H1 (cell line): ENCODE measurements at regions not wholly inside any gene's neighbourhood (a gene's known extent, or its start where the extent isn't known, plus 50 kb on each side); places are given as distances from the start of the nearest gene placed in this dataset.

Experiments used
- CTCF ChIA-PET: fragments of 300-600 bp; sonication (Branson Sonifier 250); formaldehyde crosslinking; loops from one replicate; lab custom pipeline; 2021; ENCODE audit not compliant: partially characterized antibody; lab: Charles Lee
- POLR2A ChIA-PET: fragments of 300-600 bp; sonication (Branson Sonifier 250); formaldehyde crosslinking; loops from one replicate; lab custom pipeline; 2021; ENCODE audit warnings: inconsistent platforms; ENCODE audit not compliant: partially characterized antibody; lab: Charles Lee
- DNase-seq, 2 experiments: peaks; one replicate each; pipeline versions ENCODE4 v3.0.0 to v3.0.0-alpha.2; 2010 to 2022; ENCODE audit warnings: low spot score in 2 of 2, low read depth in 1 of 2, mixed read lengths in 1 of 2
- FAIRE-seq: peaks from 2 replicates; lab custom pipeline; 2011; peaks lifted over from hg19 to GRCh38; lab: Jason Lieb, UNC
- H2AFZ ChIP-seq: 2 replicates; pipeline ENCODE4 v1.8.1; 2012; ENCODE audit warnings: low read length, inconsistent platforms
- H2AK5ac ChIP-seq: 2 replicates; pipeline ENCODE4 v1.6.1; 2013; ENCODE audit warnings: low read depth, low read length
- H2BK120ac ChIP-seq: replicated peaks from 2 replicates; pipeline ENCODE3; 2013; ENCODE audit warnings: low read depth, low read length, inconsistent platforms
- H2BK12ac ChIP-seq: 2 replicates; pipeline ENCODE4 v1.6.1; 2013; ENCODE audit warnings: low read depth, low read length
- H2BK15ac ChIP-seq: 2 replicates; pipeline ENCODE4 v1.6.1; 2013; ENCODE audit warnings: low read length
- H2BK20ac ChIP-seq: 2 replicates; pipeline ENCODE4 v1.6.1; 2013; ENCODE audit warnings: low read length
- H2BK5ac ChIP-seq: 2 replicates; pipeline ENCODE4 v1.6.1; 2013; ENCODE audit warnings: low read depth, low read length
- H3K14ac ChIP-seq: 2 replicates; pipeline ENCODE4 v1.6.1; 2013; ENCODE audit warnings: inconsistent platforms; ENCODE audit not compliant: insufficient read length
- H3K18ac ChIP-seq: 2 replicates; pipeline ENCODE4 v1.6.1; 2013; ENCODE audit warnings: low read length; ENCODE audit errors: extremely low read depth
- H3K23ac ChIP-seq: 2 replicates; pipeline ENCODE4 v1.6.1; 2013; ENCODE audit warnings: inconsistent platforms; ENCODE audit not compliant: insufficient read length
- H3K23me2 ChIP-seq: 2 replicates; pipeline ENCODE4 v1.6.1; 2013; ENCODE audit warnings: low read depth, low read length
- H3K27ac ChIP-seq: 2 replicates; pipeline ENCODE4 v1.6.1; 2011; ENCODE audit warnings: low read depth, low read length, inconsistent platforms
- H3K27me3 ChIP-seq, 4 experiments: replicated peaks in 1 of 4; 1 replicate in 1 of 4; 2 replicates in 3 of 4; pipeline versions ENCODE4 v1.6.1 to v1.8.1; 2011 to 2013; ENCODE audit warnings: low read length in 3 of 4, mild to moderate bottlenecking in 3 of 4, inconsistent platforms in 2 of 4, mixed read lengths in 2 of 4, moderate library complexity in 1 of 4; ENCODE audit not compliant: control insufficient read depth in 3 of 4, insufficient read depth in 3 of 4; ENCODE audit errors: extremely low read depth in 1 of 4
- H3K36me3 ChIP-seq, 4 experiments: 2 replicates each; pipeline versions ENCODE4 v1.6.1 to v1.8.1; 2011 to 2013; ENCODE audit warnings: mild to moderate bottlenecking in 4 of 4, low read length in 3 of 4, moderate library complexity in 2 of 4, control low read depth in 1 of 4, inconsistent platforms in 1 of 4; ENCODE audit not compliant: insufficient read depth in 4 of 4, control insufficient read depth in 2 of 4
- H3K4ac ChIP-seq: replicated peaks from 2 replicates; pipeline ENCODE3; 2013; ENCODE audit warnings: low read length, low read depth, mixed read lengths, inconsistent platforms; ENCODE audit not compliant: insufficient read length
- H3K4me1 ChIP-seq, 4 experiments: replicated peaks in 1 of 4; 1 replicate in 1 of 4; 2 replicates in 3 of 4; pipeline versions ENCODE4 v1.6.1 to v1.8.1; 2011 to 2013; ENCODE audit warnings: low read length in 3 of 4, inconsistent platforms in 2 of 4, mixed read lengths in 1 of 4; ENCODE audit not compliant: insufficient read depth in 4 of 4, control insufficient read depth in 3 of 4
- H3K4me2 ChIP-seq, 2 experiments: 2 replicates each; pipeline versions ENCODE4 v1.6.1 to v1.8.1; 2011 to 2013; ENCODE audit warnings: low read depth in 2 of 2, low read length in 2 of 2, control low read depth in 1 of 2, inconsistent platforms in 1 of 2, mild to moderate bottlenecking in 1 of 2; ENCODE audit not compliant: insufficient read depth in 1 of 2
- H3K4me3 ChIP-seq, 4 experiments: fragments of 200-600, 300-600 bp in 1 of 4; sonication (generic), shearing (Covaris generic), sonication (Bioruptor Twin) in 1 of 4; 2 replicates each; pipeline versions ENCODE4 v1.5.1 to v1.8.1; 2011 to 2016; ENCODE audit warnings: low read length in 4 of 4, low read depth in 3 of 4, control low read depth in 2 of 4, inconsistent platforms in 2 of 4, mild to moderate bottlenecking in 2 of 4, mixed read lengths in 1 of 4, moderate library complexity in 1 of 4; ENCODE audit not compliant: insufficient read depth in 2 of 4; ENCODE audit errors: extremely low read depth in 1 of 4
- H3K56ac ChIP-seq: replicated peaks from 2 replicates; pipeline ENCODE3; 2013; ENCODE audit warnings: low read depth, mild to moderate bottlenecking, mixed read lengths, low read length, inconsistent platforms; ENCODE audit not compliant: insufficient read length
- H3K79me1 ChIP-seq: 2 replicates; pipeline ENCODE4 v1.6.1; 2013; ENCODE audit warnings: low read depth, low read length, control low read depth
- H3K79me2 ChIP-seq, 2 experiments: 2 replicates each; pipeline versions ENCODE4 v1.6.1 to v1.8.1; 2012 to 2013; ENCODE audit warnings: low read length in 2 of 2, mild to moderate bottlenecking in 2 of 2, inconsistent platforms in 1 of 2; ENCODE audit not compliant: insufficient read depth in 2 of 2, control insufficient read depth in 1 of 2
- H3K9ac ChIP-seq, 4 experiments: replicated peaks in 1 of 4; 1 replicate in 1 of 4; 2 replicates in 3 of 4; pipeline versions ENCODE4 v1.6.1 to v1.8.1; 2011 to 2013; ENCODE audit warnings: low read depth in 3 of 4, low read length in 3 of 4, control low read depth in 2 of 4, mild to moderate bottlenecking in 2 of 4, moderate library complexity in 2 of 4, inconsistent platforms in 1 of 4; ENCODE audit errors: extremely low read depth in 1 of 4
- H3K9me3 ChIP-seq, 2 experiments: 2 replicates each; pipeline versions ENCODE4 v1.6.1 to v1.8.1; 2012 to 2013; ENCODE audit warnings: mild to moderate bottlenecking in 2 of 2, moderate library complexity in 2 of 2, control low read depth in 1 of 2, inconsistent platforms in 1 of 2, low read depth in 1 of 2, low read length in 1 of 2, mixed read lengths in 1 of 2; ENCODE audit not compliant: insufficient read depth in 2 of 2
- H4K20me1 ChIP-seq, 2 experiments: replicated peaks in 1 of 2; 2 replicates each; pipeline versions ENCODE3 to v1.8.1; 2011 to 2013; ENCODE audit warnings: inconsistent platforms in 2 of 2, low read length in 2 of 2, mild to moderate bottlenecking in 1 of 2; ENCODE audit not compliant: insufficient read depth in 2 of 2, control insufficient read depth in 1 of 2
- H4K5ac ChIP-seq: 2 replicates; pipeline ENCODE4 v1.6.1; 2013; ENCODE audit warnings: low read length, low read depth, mixed read lengths, inconsistent platforms; ENCODE audit not compliant: insufficient read length
- H4K8ac ChIP-seq: 2 replicates; pipeline ENCODE4 v1.8.0; 2013; ENCODE audit warnings: mild to moderate bottlenecking, moderate library complexity, low read length, inconsistent platforms; ENCODE audit not compliant: insufficient read depth; ENCODE audit errors: extremely low read depth
- H4K91ac ChIP-seq: replicated peaks from 2 replicates; pipeline ENCODE3; 2013; ENCODE audit warnings: low read length, mixed read lengths, inconsistent platforms; ENCODE audit not compliant: insufficient read length
- ATF3 ChIP-seq: IDR thresholded peaks from 2 replicates; pipeline ENCODE4 v1.6.1; 2011; ENCODE audit warnings: low read depth, mild to moderate bottlenecking, low read length; ENCODE audit not compliant: insufficient read depth
- CREB1 ChIP-seq: IDR thresholded peaks from 2 replicates; pipeline ENCODE4 v1.6.1; 2012; ENCODE audit warnings: inconsistent platforms
- KDM1A ChIP-seq: fragments of 200-600, 300-600 bp; sonication (generic); IDR thresholded peaks from 2 replicates; pipeline ENCODE4 v1.7.1; 2016; ENCODE audit warnings: mild to moderate bottlenecking, low read length, borderline replicate concordance
- KDM5A ChIP-seq: fragments of 200-600 bp; IDR thresholded peaks from 2 replicates; pipeline ENCODE4 v1.7.1; 2012; ENCODE audit warnings: mild to moderate bottlenecking, low read length, inconsistent platforms, mixed read lengths
- NANOG ChIP-seq: IDR thresholded peaks from 2 replicates; pipeline ENCODE4 v1.6.1; 2011; ENCODE audit warnings: low read length, low read depth, mild to moderate bottlenecking, inconsistent platforms; ENCODE audit not compliant: insufficient read depth, poor library complexity, severe bottlenecking
- RAD21 ChIP-seq, 2 experiments: IDR thresholded peaks in 1 of 2; conservative IDR thresholded peaks in 1 of 2; 2 replicates each; pipeline ENCODE4 v1.6.1; 2011; ENCODE audit warnings: low read depth in 2 of 2, low read length in 2 of 2, improper control_type of control experiment in 1 of 2, inconsistent platforms in 1 of 2, mild to moderate bottlenecking in 1 of 2, moderate library complexity in 1 of 2
- SAP30 ChIP-seq: fragments of 300-600 bp; sonication (generic); IDR thresholded peaks from 2 replicates; pipeline ENCODE4 v1.7.1; 2012; ENCODE audit warnings: low read length, moderate library complexity, mild to moderate bottlenecking, inconsistent platforms; ENCODE audit not compliant: insufficient read depth, insufficient replicate concordance
- TCF12 ChIP-seq: IDR thresholded peaks from 2 replicates; pipeline ENCODE4 v1.6.1; 2011; ENCODE audit warnings: low read depth, mild to moderate bottlenecking, low read length
- WGBS, 2 experiments: shearing (Covaris generic) in 1 of 2; methylation state at CpG; one replicate each; pipeline versions ENCODE4 v1.1.6 to v1.1.7; 2013 to 2015; ENCODE audit warnings: low lambda C conversion rate in 2 of 2, mixed read lengths in 2 of 2, inconsistent platforms in 1 of 2, low coverage in 1 of 2, missing lambda C conversion rate in 1 of 2; ENCODE audit not compliant: insufficient replicate concordance in 2 of 2, insufficient coverage in 1 of 2, insufficient read length in 1 of 2; ENCODE audit errors: extremely low coverage in 1 of 2, missing lambda C conversion rate in 1 of 2; 5-methylcytosine and 5-hydroxymethylcytosine counted together

DNA sequence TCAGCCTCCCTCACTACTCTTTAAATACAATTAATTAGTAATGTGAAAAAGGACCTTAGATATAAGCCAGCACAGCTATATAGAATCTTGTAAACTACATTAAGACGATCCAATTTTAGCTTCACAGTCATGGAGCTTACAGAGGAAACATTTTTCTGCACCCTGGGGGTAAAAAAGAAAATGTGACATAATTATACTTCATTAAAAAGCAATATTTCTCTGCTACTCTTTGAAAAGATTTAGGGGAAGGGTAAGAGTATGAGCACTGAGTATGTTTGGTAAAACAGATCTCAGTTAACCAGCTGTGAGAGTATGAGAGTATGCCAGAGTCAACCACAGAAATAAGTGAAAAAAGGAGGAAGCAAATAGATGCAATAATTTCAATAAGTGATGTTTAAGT, 1415.9 kb downstream of the PLA2G4A start:
- no peak overlapping the region for H3K18ac ChIP-seq
- no peaks in the 10 kb centered on the region for H3K79me1 ChIP-seq
- no peak overlapping the region for H3K4ac ChIP-seq
- H2BK12ac ChIP-seq: no peak overlapping the region
- WGBS, 2 experiments: 93% methylated on average over 1 of the region's 1 CpG; no CpG with 5 or more reads in 1 of the 2 experiments
- no peaks in the 10 kb centered on the region for H3K79me2 ChIP-seq
- no peak overlapping the region for H4K8ac ChIP-seq
- no peaks in the 10 kb centered on the region for H3K4me1 ChIP-seq
- H3K9ac ChIP-seq: no peak overlapping the region
- no peaks in the 10 kb centered on the region for H3K23me2 ChIP-seq
- CTCF ChIA-PET: no interaction called here
- FAIRE-seq (no peak), DNase-seq (no peak)
- no peak overlapping the region for H4K5ac ChIP-seq
- no peak overlapping the region for H2AK5ac ChIP-seq
- H3K4me3 ChIP-seq: no peak overlapping the region
- no peak overlapping the region for H4K91ac ChIP-seq
- TF ChIP-seq NANOG (no peak), KDM1A (no peak), SAP30 (no peak), KDM5A (no peak), ATF3 (no peak), TCF12 (no peak), CREB1 (no peak), RAD21 (IDR thresholded peaks at IDR 0.05 in 1 of 2, conservative IDR thresholded peaks at IDR 0.05 in 1 of 2; ENCODE audit: low read depth in 2 of 2, low read length in 2 of 2) (no peak)
- no peak overlapping the region for H3K4me2 ChIP-seq
- H3K14ac ChIP-seq: no peak overlapping the region
- no peaks in the 10 kb centered on the region for H4K20me1 ChIP-seq
- no peak overlapping the region for H2BK120ac ChIP-seq
- no peak overlapping the region for H3K56ac ChIP-seq
- no peak overlapping the region for H3K23ac ChIP-seq
- H3K27me3 ChIP-seq: no peaks in the 10 kb centered on the region
- H2AFZ ChIP-seq: no peak overlapping the region
- no peak overlapping the region for H2BK5ac ChIP-seq
- no peaks in the 10 kb centered on the region for H3K36me3 ChIP-seq
- POLR2A ChIA-PET: no interaction called here
- H3K27ac ChIP-seq: no peak overlapping the region
- H2BK20ac ChIP-seq: no peak overlapping the region
- no peak overlapping the region for H2BK15ac ChIP-seq
- no peaks in the 10 kb centered on the region for H3K9me3 ChIP-seq
